Mesenchymal stem cell (in vitro differentiated cells and primary cell): ENCODE measurements at regions not wholly inside any gene's neighbourhood (a gene's known extent, or its start where the extent isn't known, plus 50 kb on each side); places are given as distances from the start of the nearest gene placed in this dataset.

Experiments
- DNase-seq: peaks from one replicate; pipeline ENCODE4 v3.0.0-alpha.2; 2013
- H2AFZ ChIP-seq: one replicate; pipeline ENCODE4 v1.6.1; 2013; ENCODE audit warnings: low read depth, mild to moderate bottlenecking, control low read depth, inconsistent platforms, low read length, moderate library complexity
- H2AK5ac ChIP-seq: 2 replicates; pipeline ENCODE4 v1.6.1; 2013; ENCODE audit warnings: low read length, moderate library complexity, mild to moderate bottlenecking, inconsistent platforms; ENCODE audit not compliant: severe bottlenecking
- H2BK120ac ChIP-seq: one replicate; pipeline ENCODE4 v1.6.1; 2013; ENCODE audit warnings: low read depth, mild to moderate bottlenecking, inconsistent platforms, low read length, moderate library complexity
- H2BK12ac ChIP-seq, 2 experiments: one replicate each; pipeline ENCODE4 v1.6.1; 2013; ENCODE audit warnings: inconsistent platforms in 2 of 2, low read length in 2 of 2, mild to moderate bottlenecking in 2 of 2, moderate library complexity in 2 of 2, control low read depth in 1 of 2
- H2BK15ac ChIP-seq: one replicate; pipeline ENCODE4 v1.6.1; 2013; ENCODE audit warnings: mild to moderate bottlenecking, low read depth, inconsistent platforms; ENCODE audit not compliant: poor library complexity, severe bottlenecking
- H2BK5ac ChIP-seq: 2 replicates; pipeline ENCODE4 v1.6.1; 2013; ENCODE audit warnings: low read depth, mild to moderate bottlenecking, low read length, control low read depth, inconsistent platforms; ENCODE audit not compliant: poor library complexity, severe bottlenecking
- H3K14ac ChIP-seq, 2 experiments: one replicate each; pipeline ENCODE4 v1.6.1; 2013; ENCODE audit warnings: inconsistent platforms in 2 of 2, low read length in 2 of 2, control low read depth in 1 of 2, mild to moderate bottlenecking in 1 of 2, moderate library complexity in 1 of 2
- H3K18ac ChIP-seq, 2 experiments: one replicate each; pipeline ENCODE4 v1.6.1; 2013; ENCODE audit warnings: inconsistent platforms in 2 of 2, low read length in 2 of 2, control low read depth in 1 of 2, low read depth in 1 of 2, mild to moderate bottlenecking in 1 of 2
- H3K23ac ChIP-seq, 2 experiments: one replicate each; pipeline ENCODE4 v1.6.1; 2013; ENCODE audit warnings: inconsistent platforms in 2 of 2, low read length in 2 of 2, mild to moderate bottlenecking in 2 of 2, moderate library complexity in 2 of 2, control low read depth in 1 of 2
- H3K27ac ChIP-seq: 2 replicates; pipeline ENCODE4 v1.5.1; 2013; ENCODE audit warnings: mild to moderate bottlenecking, moderate library complexity, low read length, control low read depth, inconsistent platforms; ENCODE audit not compliant: poor library complexity, severe bottlenecking
- H3K27me3 ChIP-seq, 2 experiments: 2 replicates each; pipeline versions ENCODE4 v1.6.1 to v1.7.0; 2013; ENCODE audit warnings: low read length in 2 of 2, mild to moderate bottlenecking in 2 of 2, moderate library complexity in 2 of 2, control low read depth in 1 of 2, inconsistent platforms in 1 of 2; ENCODE audit not compliant: control insufficient read depth in 1 of 2, insufficient read depth in 1 of 2
- H3K36me3 ChIP-seq, 2 experiments: 2 replicates each; pipeline versions ENCODE4 v1.6.1 to v1.7.0; 2013; ENCODE audit warnings: low read length in 2 of 2, control low read depth in 1 of 2, inconsistent platforms in 1 of 2, low read depth in 1 of 2, mild to moderate bottlenecking in 1 of 2; ENCODE audit not compliant: insufficient read depth in 2 of 2, control insufficient read depth in 1 of 2
- H3K4ac ChIP-seq, 2 experiments: one replicate each; pipeline ENCODE4 v1.6.1; 2013; ENCODE audit warnings: inconsistent platforms in 2 of 2, low read length in 2 of 2, mild to moderate bottlenecking in 2 of 2, moderate library complexity in 2 of 2, control low read depth in 1 of 2, low read depth in 1 of 2
- H3K4me1 ChIP-seq: 2 replicates; pipeline ENCODE4 v1.6.1; 2013; ENCODE audit warnings: low read depth, low read length, control low read depth; ENCODE audit not compliant: control insufficient read depth, insufficient read depth
- H3K4me2 ChIP-seq: 2 replicates; pipeline ENCODE4 v1.6.1; 2013; ENCODE audit warnings: low read length, mild to moderate bottlenecking, inconsistent platforms; ENCODE audit not compliant: poor library complexity, severe bottlenecking
- H3K4me3 ChIP-seq, 2 experiments: 2 replicates each; pipeline versions ENCODE4 v1.5.1 to v1.7.0; 2013; ENCODE audit warnings: low read length in 2 of 2, mild to moderate bottlenecking in 2 of 2, control low read depth in 1 of 2, low read depth in 1 of 2; ENCODE audit not compliant: insufficient read depth in 1 of 2
- H3K79me1 ChIP-seq: replicated peaks from 2 replicates; pipeline ENCODE4 v1.6.1; 2013; ENCODE audit warnings: mild to moderate bottlenecking, control low read depth, low read length, inconsistent platforms; ENCODE audit not compliant: poor library complexity, severe bottlenecking
- H3K9ac ChIP-seq: 2 replicates; pipeline ENCODE4 v1.7.0; 2013; ENCODE audit warnings: mild to moderate bottlenecking, low read length, moderate library complexity
- H3K9me3 ChIP-seq: 2 replicates; pipeline ENCODE4 v1.7.0; 2013; ENCODE audit warnings: mild to moderate bottlenecking, low read length; ENCODE audit not compliant: control insufficient read depth
- H4K8ac ChIP-seq: one replicate; pipeline ENCODE4 v1.6.1; 2013; ENCODE audit warnings: inconsistent platforms, mild to moderate bottlenecking, low read length, moderate library complexity
- H4K91ac ChIP-seq: one replicate; pipeline ENCODE4 v1.6.1; 2013; ENCODE audit warnings: mild to moderate bottlenecking, low read length, inconsistent platforms
- WGBS: methylation state at CpG from one replicate; pipeline ENCODE4 v1.1.7; 2013; ENCODE audit warnings: mixed read lengths; 5-methylcytosine and 5-hydroxymethylcytosine counted together

DNA sequence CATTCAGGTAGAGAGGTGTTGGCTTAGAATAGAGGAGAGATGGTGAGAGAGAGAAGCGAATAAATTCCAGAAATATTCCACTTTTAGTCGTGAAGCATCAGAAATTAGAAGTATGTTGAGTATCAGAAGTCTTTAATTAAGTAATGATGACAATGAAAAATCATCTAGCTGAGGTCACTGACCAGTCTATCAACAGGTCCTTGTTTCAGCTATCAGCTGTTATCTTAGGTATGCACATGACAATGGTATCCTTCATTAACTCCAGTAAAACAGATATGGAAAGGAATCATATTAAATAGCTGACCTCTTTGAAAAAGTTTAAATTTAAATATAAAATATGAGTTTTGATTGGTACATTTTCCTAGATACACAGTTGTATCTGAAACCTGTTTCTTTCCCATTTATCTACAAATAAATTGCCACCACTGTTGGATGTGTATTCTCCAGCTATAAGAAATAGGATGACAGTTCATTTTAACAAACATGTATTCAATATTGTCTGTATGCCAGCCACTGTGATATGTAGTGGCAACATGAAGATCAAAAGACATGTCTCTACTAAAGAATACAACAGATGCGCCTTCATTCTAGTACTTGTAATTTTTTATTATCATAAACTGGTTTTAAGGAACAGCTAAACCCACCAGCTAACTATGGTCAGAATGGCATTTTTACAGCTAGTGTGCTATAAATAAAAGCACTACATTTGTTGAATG lies 424.2 kb upstream of the DCN start:
- Histone ChIP-seq H3K9ac (no peak overlapping the region), H3K36me3 (no peaks in the 10 kb centered on the region), H3K18ac (no peak overlapping the region), H3K27me3 (no peaks in the 10 kb centered on the region), H3K4me3 (no peak overlapping the region), H2BK12ac (no peak overlapping the region), H3K79me1 (no peaks in the 10 kb centered on the region), H4K8ac (no peak overlapping the region), H3K4me2 (no peak overlapping the region), H3K9me3 (no peaks in the 10 kb centered on the region), H2BK120ac (no peak overlapping the region), H3K27ac (no peak overlapping the region), H3K14ac (no peak overlapping the region), H4K91ac (no peak overlapping the region), H2BK5ac (no peak overlapping the region), H2AK5ac (no peak overlapping the region), H3K4ac (no peak overlapping the region), H2BK15ac (no peak overlapping the region), H3K23ac (no peak overlapping the region), H2AFZ (no peak overlapping the region), H3K4me1 (no peaks in the 10 kb centered on the region)
- no peak for DNase-seq
- WGBS: no CpG with 5 or more reads among the region's 3 CpGs

DNA sequence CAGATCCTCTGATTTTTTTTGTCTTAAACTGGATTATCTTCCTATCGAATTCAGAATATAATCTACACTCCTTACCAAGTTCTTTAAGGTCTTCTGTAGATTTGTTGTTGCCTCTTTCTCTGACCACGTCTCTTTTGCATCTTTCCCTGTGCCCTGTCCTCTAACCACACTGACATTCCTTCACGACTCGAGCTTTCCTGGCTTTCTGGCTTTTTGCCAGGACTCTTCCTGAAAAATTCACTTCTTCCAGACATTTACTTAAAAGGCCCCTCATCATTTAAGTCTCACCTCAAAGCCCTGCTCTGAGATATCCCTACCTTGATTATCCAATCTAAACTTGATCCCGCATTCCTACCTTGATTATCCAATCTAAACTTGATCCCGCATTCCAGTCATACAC lies 422.3 kb upstream of the DCN start:
- H3K4me3 ChIP-seq: no peak overlapping the region
- no peak overlapping the region for H2BK120ac ChIP-seq
- H3K4me2 ChIP-seq: no peak overlapping the region
- H2BK15ac ChIP-seq: no peak overlapping the region
- no peaks in the 10 kb centered on the region for H3K9me3 ChIP-seq
- H3K36me3 ChIP-seq: no peaks in the 10 kb centered on the region
- H2AFZ ChIP-seq: no peak overlapping the region
- H3K18ac ChIP-seq: no peak overlapping the region
- H3K4ac ChIP-seq: no peak overlapping the region
- H3K14ac ChIP-seq: no peak overlapping the region
- no peak overlapping the region for H2BK5ac ChIP-seq
- no peak overlapping the region for H4K8ac ChIP-seq
- no peak overlapping the region for H2AK5ac ChIP-seq
- no peak overlapping the region for H3K9ac ChIP-seq
- no peak overlapping the region for H3K23ac ChIP-seq
- H3K27ac ChIP-seq: no peak overlapping the region
- DNase-seq: peak; percentile 4
- no peak overlapping the region for H4K91ac ChIP-seq
- H3K79me1 ChIP-seq: no peaks in the 10 kb centered on the region
- no peak overlapping the region for H2BK12ac ChIP-seq
- no peaks in the 10 kb centered on the region for H3K4me1 ChIP-seq
- H3K27me3 ChIP-seq: no peaks in the 10 kb centered on the region
- 64% methylated on average over 6 of the region's 6 CpGs for WGBS

DNA sequence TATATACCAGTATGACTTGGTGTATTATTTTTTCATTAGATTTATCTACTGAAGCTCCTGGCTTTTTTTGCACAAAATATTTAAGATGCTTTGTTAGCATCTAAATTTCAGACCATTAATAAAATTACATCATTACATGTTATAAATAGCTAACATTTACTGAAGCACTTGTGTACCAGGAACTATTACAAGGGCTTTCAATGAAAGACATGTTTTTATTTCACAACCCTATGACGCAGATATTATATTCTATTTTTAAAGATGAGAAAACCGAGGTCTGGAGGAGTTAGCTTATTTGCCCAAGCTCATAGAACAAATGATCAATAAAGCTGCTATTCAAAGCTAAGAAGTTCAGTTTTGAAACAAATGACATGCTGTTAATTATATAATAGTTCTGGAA lies 420.4 kb upstream of the DCN start:
- no CpG with 5 or more reads among the region's 2 CpGs for WGBS

DNA sequence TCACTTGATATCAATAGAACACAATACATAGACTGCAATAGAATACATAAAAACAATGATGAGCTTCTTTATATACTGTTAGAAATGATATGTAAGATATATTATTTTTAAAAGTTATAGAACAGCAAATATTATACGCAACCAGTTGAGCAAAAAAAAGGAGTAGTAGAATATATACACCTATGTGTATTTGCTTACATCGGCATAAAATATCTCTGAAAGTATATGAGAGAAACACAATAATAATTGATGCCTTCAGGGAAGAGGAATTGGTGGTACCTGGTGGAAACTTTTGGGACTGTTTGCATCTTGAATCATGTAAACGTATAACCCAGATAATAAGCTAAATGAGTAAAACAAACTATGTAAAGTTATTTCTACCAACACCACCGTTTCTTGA lies 418.4 kb upstream of the DCN start:
- H2BK120ac ChIP-seq: no peak overlapping the region
- H2AFZ ChIP-seq: no peak overlapping the region
- no peak overlapping the region for H3K9ac ChIP-seq
- no peak overlapping the region for H3K27ac ChIP-seq
- no peak overlapping the region for H3K18ac ChIP-seq
- no peaks in the 10 kb centered on the region for H3K9me3 ChIP-seq
- H3K23ac ChIP-seq: no peak overlapping the region
- no peak overlapping the region for H4K8ac ChIP-seq
- H3K27me3 ChIP-seq: no peaks in the 10 kb centered on the region
- no peak overlapping the region for H2BK5ac ChIP-seq
- H3K36me3 ChIP-seq: no peaks in the 10 kb centered on the region
- no peak overlapping the region for H2AK5ac ChIP-seq
- H3K4me2 ChIP-seq: no peak overlapping the region
- no peak overlapping the region for H3K14ac ChIP-seq
- H3K4me3 ChIP-seq: no peak overlapping the region
- WGBS: 80% methylated on average over 1 of the region's 4 CpGs
- no peaks in the 10 kb centered on the region for H3K79me1 ChIP-seq
- H3K4ac ChIP-seq: no peak overlapping the region
- no peaks in the 10 kb centered on the region for H3K4me1 ChIP-seq
- H2BK12ac ChIP-seq: no peak overlapping the region
- DNase-seq: no peak
- H2BK15ac ChIP-seq: no peak overlapping the region
- no peak overlapping the region for H4K91ac ChIP-seq

More for the DNA sequence above, 420.4 kb upstream of the DCN start:
- no peaks in the 10 kb centered on the region for H3K27me3 ChIP-seq
- H4K8ac ChIP-seq: no peak overlapping the region
- H3K4me3 ChIP-seq: no peak overlapping the region
- no peak overlapping the region for H2BK120ac ChIP-seq
- DNase-seq: no peak
- H2BK5ac ChIP-seq: no peak overlapping the region
- H3K9ac ChIP-seq: no peak overlapping the region
- H3K9me3 ChIP-seq: no peaks in the 10 kb centered on the region
- H2AFZ ChIP-seq: no peak overlapping the region
- no peak overlapping the region for H3K18ac ChIP-seq
- H3K36me3 ChIP-seq: no peaks in the 10 kb centered on the region
- H4K91ac ChIP-seq: no peak overlapping the region
- H2BK15ac ChIP-seq: no peak overlapping the region
- no peak overlapping the region for H3K4me2 ChIP-seq
- H3K23ac ChIP-seq: no peak overlapping the region
- H3K4ac ChIP-seq: no peak overlapping the region
- no peaks in the 10 kb centered on the region for H3K79me1 ChIP-seq
- H3K27ac ChIP-seq: no peak overlapping the region
- no peaks in the 10 kb centered on the region for H3K4me1 ChIP-seq
- no peak overlapping the region for H3K14ac ChIP-seq
- H2AK5ac ChIP-seq: no peak overlapping the region
- no peak overlapping the region for H2BK12ac ChIP-seq
